Panc1 (cell line): ENCODE measurements at regions not wholly inside any gene's neighbourhood (a gene's known extent, or its start where the extent isn't known, plus 50 kb on each side); places are given as distances from the start of the nearest gene placed in this dataset.

Experiments used
- POLR2AphosphoS5 ChIP-seq: IDR thresholded peaks from 2 replicates; pipeline ENCODE4 v1.6.1; 2012; ENCODE audit warnings: mild to moderate bottlenecking, low read depth, low read length, moderate library complexity
- REST ChIP-seq, 2 experiments: IDR thresholded peaks; 2 replicates each; pipeline ENCODE4 v1.6.1; 2011 to 2012; ENCODE audit warnings: low read depth in 2 of 2, control low read depth in 1 of 2, low read length in 1 of 2, mild to moderate bottlenecking in 1 of 2, moderate library complexity in 1 of 2; ENCODE audit not compliant: insufficient read depth in 1 of 2
- SIN3A ChIP-seq: IDR thresholded peaks from 2 replicates; pipeline ENCODE4 v1.6.1; 2012; ENCODE audit warnings: low read depth, mild to moderate bottlenecking, low read length, moderate library complexity, borderline replicate concordance; ENCODE audit not compliant: insufficient read depth
- TCF7L2 ChIP-seq: IDR thresholded peaks from 2 replicates; pipeline ENCODE4 v1.6.1; 2011; ENCODE audit warnings: mild to moderate bottlenecking, low read depth, low read length, inconsistent platforms
- TF ChIP-seq, protein P1 (sequence below): fragments of 450-650 bp; IDR thresholded peaks from 2 replicates; pipeline ENCODE4 v1.5.1; 2017; ENCODE audit warnings: mild to moderate bottlenecking

- TF ChIP-seq, protein P1, sequence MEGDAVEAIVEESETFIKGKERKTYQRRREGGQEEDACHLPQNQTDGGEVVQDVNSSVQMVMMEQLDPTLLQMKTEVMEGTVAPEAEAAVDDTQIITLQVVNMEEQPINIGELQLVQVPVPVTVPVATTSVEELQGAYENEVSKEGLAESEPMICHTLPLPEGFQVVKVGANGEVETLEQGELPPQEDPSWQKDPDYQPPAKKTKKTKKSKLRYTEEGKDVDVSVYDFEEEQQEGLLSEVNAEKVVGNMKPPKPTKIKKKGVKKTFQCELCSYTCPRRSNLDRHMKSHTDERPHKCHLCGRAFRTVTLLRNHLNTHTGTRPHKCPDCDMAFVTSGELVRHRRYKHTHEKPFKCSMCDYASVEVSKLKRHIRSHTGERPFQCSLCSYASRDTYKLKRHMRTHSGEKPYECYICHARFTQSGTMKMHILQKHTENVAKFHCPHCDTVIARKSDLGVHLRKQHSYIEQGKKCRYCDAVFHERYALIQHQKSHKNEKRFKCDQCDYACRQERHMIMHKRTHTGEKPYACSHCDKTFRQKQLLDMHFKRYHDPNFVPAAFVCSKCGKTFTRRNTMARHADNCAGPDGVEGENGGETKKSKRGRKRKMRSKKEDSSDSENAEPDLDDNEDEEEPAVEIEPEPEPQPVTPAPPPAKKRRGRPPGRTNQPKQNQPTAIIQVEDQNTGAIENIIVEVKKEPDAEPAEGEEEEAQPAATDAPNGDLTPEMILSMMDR: no peak
- TF ChIP-seq POLR2AphosphoS5 (no peak), TCF7L2 (no peak), SIN3A (no peak), REST (IDR thresholded peaks at IDR 0.05; ENCODE audit: insufficient read depth in 1 of 2, low read depth in 2 of 2, low read length in 1 of 2) (no peak)
Observed at GRCh38 chr15:91630090-91630489, 223.4 kb upstream of the SLCO3A1 start.
